Mesendoderm (in vitro differentiated cells): ENCODE measurements at regions not wholly inside any gene's neighbourhood (a gene's known extent, or its start where the extent isn't known, plus 50 kb on each side); places are given as distances from the start of the nearest gene placed in this dataset.
"Not testable (repeated sequence)": the region's sequence is repeated elsewhere in the genome, so short reads cannot be mapped to it uniquely, and the experiment has no call there.

Experiments used
- DNase-seq: peaks from one replicate; pipeline ENCODE4 v3.0.0; 2013
- H2AK5ac ChIP-seq: 2 replicates; pipeline ENCODE4 v1.6.1; 2013; ENCODE audit warnings: low read length, inconsistent platforms
- H2BK120ac ChIP-seq: 2 replicates; pipeline ENCODE4 v1.6.1; 2013; ENCODE audit warnings: low read depth, mild to moderate bottlenecking, low read length, moderate library complexity, mixed read lengths
- H2BK15ac ChIP-seq: replicated peaks from 2 replicates; pipeline ENCODE4 v1.6.1; 2013; ENCODE audit warnings: low read depth, mild to moderate bottlenecking, moderate library complexity
- H2BK5ac ChIP-seq: 2 replicates; pipeline ENCODE4 v1.6.1; 2013; ENCODE audit warnings: low read length, inconsistent platforms
- H3K18ac ChIP-seq: 2 replicates; pipeline ENCODE4 v1.6.1; 2013; ENCODE audit warnings: mild to moderate bottlenecking, low read length, mixed read lengths
- H3K23ac ChIP-seq: one replicate; pipeline ENCODE4 v1.6.1; 2013; ENCODE audit warnings: low read length
- H3K27ac ChIP-seq: 2 replicates; pipeline ENCODE4 v1.5.1; 2013; ENCODE audit warnings: low read depth, mild to moderate bottlenecking, inconsistent platforms, low read length, moderate library complexity
- H3K27me3 ChIP-seq: 2 replicates; pipeline ENCODE4 v1.6.1; 2013; ENCODE audit warnings: low read length, control low read depth, mild to moderate bottlenecking, inconsistent platforms; ENCODE audit not compliant: insufficient read depth, poor library complexity
- H3K36me3 ChIP-seq: 2 replicates; pipeline ENCODE4 v1.6.1; 2013; ENCODE audit warnings: low read length, inconsistent platforms; ENCODE audit not compliant: control insufficient read depth, insufficient read depth
- H3K4ac ChIP-seq: one replicate; pipeline ENCODE4 v1.6.1; 2013; ENCODE audit warnings: low read depth, mild to moderate bottlenecking, low read length, moderate library complexity
- H3K4me1 ChIP-seq: 2 replicates; pipeline ENCODE4 v1.6.1; 2013; ENCODE audit warnings: low read depth, low read length, inconsistent platforms; ENCODE audit not compliant: control insufficient read depth
- H3K4me2 ChIP-seq: 2 replicates; pipeline ENCODE4 v1.6.1; 2013; ENCODE audit warnings: low read length
- H3K4me3 ChIP-seq: 2 replicates; pipeline ENCODE4 v1.5.1; 2013; ENCODE audit warnings: mild to moderate bottlenecking, low read length
- H3K56ac ChIP-seq: one replicate; pipeline ENCODE4 v1.6.1; 2013; ENCODE audit warnings: low read length
- H3K79me1 ChIP-seq: 2 replicates; pipeline ENCODE4 v1.6.1; 2013; ENCODE audit warnings: low read length, inconsistent platforms
- H3K79me2 ChIP-seq: 2 replicates; pipeline ENCODE4 v1.6.1; 2013; ENCODE audit warnings: mild to moderate bottlenecking, low read length; ENCODE audit not compliant: control insufficient read depth, insufficient read depth
- H3K9ac ChIP-seq: 2 replicates; pipeline ENCODE4 v1.6.1; 2013; ENCODE audit warnings: low read length, inconsistent platforms
- H4K5ac ChIP-seq: one replicate; pipeline ENCODE4 v1.6.1; 2013; ENCODE audit warnings: low read length
- H4K8ac ChIP-seq: one replicate; pipeline ENCODE4 v1.6.1; 2013; ENCODE audit warnings: low read depth, mild to moderate bottlenecking, control low read depth, low read length, moderate library complexity
- WGBS: extraction: QIAGEN DNeasy Blood & Tissue Kit; methylation state at CpG from one replicate; pipeline ENCODE4 v1.1.7; 2013; ENCODE audit warnings: low lambda C conversion rate, missing lambda C conversion rate; ENCODE audit not compliant: insufficient coverage; ENCODE audit errors: extremely low coverage; 5-methylcytosine and 5-hydroxymethylcytosine counted together

- H3K79me2 ChIP-seq, result no peaks in the 10 kb centered on the region
- H2BK5ac ChIP-seq, result no peak overlapping the region
- no peaks in the 10 kb centered on the region for H3K36me3 ChIP-seq
- H2BK120ac ChIP-seq, result no peak overlapping the region
- no peaks in the 10 kb centered on the region for H3K79me1 ChIP-seq
- H4K5ac ChIP-seq, result no peak overlapping the region
- no peak overlapping the region for H3K4me2 ChIP-seq
- no peak overlapping the region for H3K23ac ChIP-seq
- no peak overlapping the region for H3K4me3 ChIP-seq
- DNase-seq, result no peak
- H3K18ac ChIP-seq, result no peak overlapping the region
- H3K27ac ChIP-seq, result no peak overlapping the region
- no peak overlapping the region for H2AK5ac ChIP-seq
- no peak overlapping the region for H4K8ac ChIP-seq
- H3K4ac ChIP-seq, result no peak overlapping the region
- H3K9ac ChIP-seq, result no peak overlapping the region
- no peak overlapping the region for H2BK15ac ChIP-seq
- H3K4me1 ChIP-seq, result peaks cover 1% of the 10 kb centered on the region
- no peak overlapping the region for H3K56ac ChIP-seq
- H3K27me3 ChIP-seq, result no peaks in the 10 kb centered on the region
- no CpG with 5 or more reads among the region's 1 CpG for WGBS
Measured at GRCh38 chr4:117907646-117908045, 126.6 kb upstream of the NDST3 start.

- Histone ChIP-seq H3K4ac (no peak overlapping the region), H3K56ac (no peak overlapping the region), H4K5ac (no peak overlapping the region), H3K36me3 (no peaks in the 10 kb centered on the region), H3K23ac (no peak overlapping the region), H3K27ac (no peak overlapping the region), H3K79me1 (no peaks in the 10 kb centered on the region), H3K79me2 (no peaks in the 10 kb centered on the region), H3K4me2 (no peak overlapping the region), H4K8ac (no peak overlapping the region), H3K4me3 (no peak overlapping the region), H3K9ac (no peak overlapping the region), H2BK5ac (no peak overlapping the region), H2BK120ac (no peak overlapping the region), H3K18ac (no peak overlapping the region), H2AK5ac (no peak overlapping the region), H2BK15ac (no peak overlapping the region), H3K4me1 (no peaks in the 10 kb centered on the region), H3K27me3 (no peaks in the 10 kb centered on the region)
- no CpG with 5 or more reads among the region's 5 CpGs for WGBS
- DNase-seq, result no peak
Measured at GRCh38 chr4:117908306-117909207, 125.7 kb upstream of the NDST3 start.

DNA sequence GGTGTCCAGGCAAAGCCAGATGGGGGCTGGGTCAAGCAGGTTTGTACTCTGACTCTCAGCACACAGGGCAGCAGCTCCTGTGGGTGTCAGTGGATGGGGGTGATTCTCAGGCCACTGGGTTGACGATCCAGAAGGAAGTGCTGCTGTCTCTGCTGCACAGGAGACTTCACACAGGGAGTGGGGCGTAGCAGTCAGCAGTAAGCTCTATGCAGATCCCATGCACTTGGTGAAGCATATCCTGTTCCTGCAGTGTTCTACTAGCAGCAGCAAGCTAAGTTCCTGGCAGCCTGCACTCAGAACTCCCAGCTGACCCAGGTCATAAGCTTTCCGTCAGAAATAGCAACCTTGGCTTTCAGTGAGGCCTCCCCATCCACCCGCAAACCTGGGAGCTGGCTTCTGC, 117.6 kb upstream of the NDST3 start:
- Histone ChIP-seq H3K23ac (no peak overlapping the region), H2AK5ac (no peak overlapping the region), H4K5ac (no peak overlapping the region), H2BK15ac (no peak overlapping the region), H3K27ac (no peak overlapping the region), H3K79me2 (no peaks in the 10 kb centered on the region), H3K27me3 (no peaks in the 10 kb centered on the region), H3K4ac (no peak overlapping the region), H4K8ac (no peak overlapping the region), H3K4me2 (no peak overlapping the region), H3K79me1 (no peaks in the 10 kb centered on the region), H2BK5ac (no peak overlapping the region), H3K36me3 (no peaks in the 10 kb centered on the region), H3K4me3 (no peak overlapping the region), H3K4me1 (no peaks in the 10 kb centered on the region), H2BK120ac (no peak overlapping the region), H3K18ac (no peak overlapping the region), H3K9ac (no peak overlapping the region), H3K56ac (no peak overlapping the region)
- WGBS, result no CpG with 5 or more reads among the region's 4 CpGs
- DNase-seq, result no peak

DNA sequence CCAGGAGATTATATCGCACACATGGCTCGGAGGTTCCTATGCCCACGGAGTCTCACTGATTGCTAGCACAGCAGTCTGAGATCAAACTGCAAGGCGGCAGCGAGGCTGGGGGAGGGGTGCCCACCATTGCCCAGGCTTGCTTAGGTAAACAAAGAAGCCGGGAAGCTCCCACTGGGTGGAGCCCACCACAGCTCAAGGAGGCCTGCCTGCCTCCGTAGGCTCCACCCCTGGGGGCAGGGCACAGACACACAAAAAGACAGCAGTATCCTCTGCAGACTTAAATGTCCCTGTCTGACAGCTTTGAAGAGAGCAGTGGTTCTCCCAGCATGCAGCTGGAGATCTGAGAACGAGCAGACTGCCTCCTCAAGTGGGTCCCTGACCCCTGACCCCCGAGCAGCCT, 112.0 kb upstream of the NDST3 start:
- not testable (repeated sequence) for H3K36me3 ChIP-seq, H3K4me2 ChIP-seq, H3K79me1 ChIP-seq, H4K8ac ChIP-seq, H3K18ac ChIP-seq, H2BK5ac ChIP-seq, H4K5ac ChIP-seq, H3K27me3 ChIP-seq, H3K4me3 ChIP-seq, H3K56ac ChIP-seq, H3K4me1 ChIP-seq, H2AK5ac ChIP-seq, H3K79me2 ChIP-seq, H2BK15ac ChIP-seq, H2BK120ac ChIP-seq, H3K23ac ChIP-seq, H3K9ac ChIP-seq, H3K4ac ChIP-seq, H3K27ac ChIP-seq
- WGBS, result no CpG with 5 or more reads among the region's 9 CpGs
- DNase-seq, result peak; percentile 26

GRCh38 chr4:117927823-117928222, 106.5 kb upstream of the NDST3 start:
- not testable (repeated sequence) for H3K79me2 ChIP-seq, H4K5ac ChIP-seq, H2BK5ac ChIP-seq, H3K27ac ChIP-seq, H3K4me3 ChIP-seq, H3K36me3 ChIP-seq, H3K4me2 ChIP-seq, H3K18ac ChIP-seq, H3K4ac ChIP-seq, DNase-seq, H2AK5ac ChIP-seq, H3K56ac ChIP-seq, H3K23ac ChIP-seq, H3K79me1 ChIP-seq, H3K9ac ChIP-seq, H4K8ac ChIP-seq, H3K4me1 ChIP-seq, H2BK120ac ChIP-seq, H2BK15ac ChIP-seq, H3K27me3 ChIP-seq
- WGBS, result no CpG with 5 or more reads among the region's 2 CpGs

DNA sequence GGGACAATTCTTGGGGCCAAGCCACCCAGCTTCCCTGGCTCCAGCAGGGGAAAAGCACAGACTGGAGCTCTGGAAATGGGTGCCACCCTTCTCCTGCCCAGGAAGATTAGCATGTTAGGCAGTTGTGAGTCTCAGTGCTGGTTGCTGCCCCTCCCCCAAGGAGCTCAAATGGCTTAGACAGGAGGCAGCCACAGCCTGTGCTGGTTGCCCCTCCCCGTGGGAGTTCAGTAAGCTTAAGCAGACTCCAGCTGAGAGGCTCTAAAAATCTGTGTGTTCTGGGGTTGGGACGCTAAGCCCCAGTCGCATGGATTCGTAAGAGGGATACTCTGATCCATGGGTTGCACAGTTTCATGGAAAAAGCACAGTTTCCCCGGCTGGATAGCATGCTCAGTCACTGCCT, 92.7 kb upstream of the NDST3 start:
- H3K4me1 ChIP-seq, result no peaks in the 10 kb centered on the region
- no peak overlapping the region for H3K23ac ChIP-seq
- no peak overlapping the region for H2BK5ac ChIP-seq
- H3K18ac ChIP-seq, result no peak overlapping the region
- H3K56ac ChIP-seq, result no peak overlapping the region
- H3K27ac ChIP-seq, result no peak overlapping the region
- no peaks in the 10 kb centered on the region for H3K79me2 ChIP-seq
- peak; percentile 37 for DNase-seq
- WGBS, result no CpG with 5 or more reads among the region's 5 CpGs
- no peaks in the 10 kb centered on the region for H3K79me1 ChIP-seq
- H3K4me2 ChIP-seq, result no peak overlapping the region
- no peaks in the 10 kb centered on the region for H3K36me3 ChIP-seq
- no peaks in the 10 kb centered on the region for H3K27me3 ChIP-seq
- no peak overlapping the region for H2BK120ac ChIP-seq
- no peak overlapping the region for H2BK15ac ChIP-seq
- no peak overlapping the region for H4K5ac ChIP-seq
- no peak overlapping the region for H3K4me3 ChIP-seq
- H3K4ac ChIP-seq, result no peak overlapping the region
- no peak overlapping the region for H2AK5ac ChIP-seq
- H4K8ac ChIP-seq, result no peak overlapping the region
- no peak overlapping the region for H3K9ac ChIP-seq
